ENCODE measurements at regions not wholly inside any gene's neighbourhood (a gene's known extent, or its start where the extent isn't known, plus 50 kb on each side); places are given as distances from the start of the nearest gene placed in this dataset.

DNA sequence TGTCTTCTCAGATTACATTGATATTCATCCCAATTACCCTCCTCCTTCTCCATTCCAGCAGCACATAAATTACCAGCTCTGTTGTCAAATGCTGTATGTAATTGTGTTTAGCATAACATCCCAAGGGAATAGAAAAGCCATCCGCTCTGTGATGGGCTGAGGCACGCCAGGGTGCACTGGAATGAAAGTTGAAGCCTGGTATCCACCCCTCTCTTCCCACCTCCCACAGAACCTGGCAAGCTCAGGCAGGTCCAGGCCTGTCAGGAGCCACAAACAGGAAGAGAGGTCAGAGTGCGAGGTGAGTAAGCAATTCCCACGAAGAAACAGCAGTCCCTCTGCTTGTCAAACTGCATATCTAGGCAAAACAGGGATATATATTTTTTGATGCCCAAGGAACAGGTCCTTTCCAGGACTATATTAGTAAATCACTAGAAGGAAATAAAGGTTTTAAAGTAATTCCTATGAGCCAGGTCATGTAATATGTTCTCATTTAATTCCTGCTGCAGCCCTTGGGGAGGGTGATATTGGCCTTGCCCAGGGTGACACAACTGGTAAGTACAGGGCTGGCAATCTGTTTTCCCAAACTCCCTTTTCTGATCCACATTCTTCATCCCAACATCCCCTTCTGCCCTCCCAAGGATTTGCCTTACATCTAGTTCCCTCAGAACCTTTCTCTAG is 155.6 kb upstream of the GHITM start:
- peak; percentile 85 for FAIRE-seq
- dilution Hi-C loops (cut with MboI; ENCODE audit: extremely low pct_ligation_motif_present, low sequenced_read_pairs), result no loop called here

DNA sequence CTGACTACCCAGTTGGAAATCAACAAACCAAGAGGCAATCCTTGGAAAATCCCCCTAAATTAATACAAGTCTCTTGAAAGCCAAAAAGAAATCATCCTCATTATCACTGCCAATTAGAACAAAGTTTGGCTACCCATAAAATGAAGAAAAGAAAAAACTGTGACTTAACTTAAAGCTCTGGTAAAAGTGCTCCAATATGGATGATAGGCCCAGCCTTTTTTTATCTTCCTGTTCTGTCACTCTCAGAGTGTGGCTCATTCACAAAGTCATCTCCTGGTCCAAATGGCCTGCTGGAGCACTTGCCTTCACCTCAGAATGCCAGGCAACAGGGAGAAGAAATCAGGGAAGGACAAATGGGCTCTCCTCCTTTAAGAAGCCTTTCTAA is 155.1 kb upstream of the GHITM start:
- DNase-seq (ENCODE audit: low read depth, low spot score), result no peak

More for the DNA sequence above, 155.6 kb upstream of the GHITM start:
- intact Hi-C loops (cut with micrococcal nuclease), result no loop called here
- TF ChIP-seq POLR2A (IDR thresholded peaks at IDR 0.05; ENCODE audit: low read depth, low read length) (no peak), FOS (IDR thresholded peaks at IDR 0.05; ENCODE audit: borderline replicate concordance, insufficient read depth, low read length) (peak; percentile 39), EZH2 (IDR thresholded peaks at IDR 0.05; ENCODE audit: borderline replicate concordance, low read depth, low read length, severe bottlenecking) (no peak), MYC (IDR thresholded peaks at IDR 0.05; ENCODE audit: low read depth, low read length) (no peak), JUN (IDR thresholded peaks at IDR 0.05; ENCODE audit: borderline replicate concordance, insufficient read depth, insufficient read length, low read depth) (no peak)
- TF ChIP-seq, protein P1, sequence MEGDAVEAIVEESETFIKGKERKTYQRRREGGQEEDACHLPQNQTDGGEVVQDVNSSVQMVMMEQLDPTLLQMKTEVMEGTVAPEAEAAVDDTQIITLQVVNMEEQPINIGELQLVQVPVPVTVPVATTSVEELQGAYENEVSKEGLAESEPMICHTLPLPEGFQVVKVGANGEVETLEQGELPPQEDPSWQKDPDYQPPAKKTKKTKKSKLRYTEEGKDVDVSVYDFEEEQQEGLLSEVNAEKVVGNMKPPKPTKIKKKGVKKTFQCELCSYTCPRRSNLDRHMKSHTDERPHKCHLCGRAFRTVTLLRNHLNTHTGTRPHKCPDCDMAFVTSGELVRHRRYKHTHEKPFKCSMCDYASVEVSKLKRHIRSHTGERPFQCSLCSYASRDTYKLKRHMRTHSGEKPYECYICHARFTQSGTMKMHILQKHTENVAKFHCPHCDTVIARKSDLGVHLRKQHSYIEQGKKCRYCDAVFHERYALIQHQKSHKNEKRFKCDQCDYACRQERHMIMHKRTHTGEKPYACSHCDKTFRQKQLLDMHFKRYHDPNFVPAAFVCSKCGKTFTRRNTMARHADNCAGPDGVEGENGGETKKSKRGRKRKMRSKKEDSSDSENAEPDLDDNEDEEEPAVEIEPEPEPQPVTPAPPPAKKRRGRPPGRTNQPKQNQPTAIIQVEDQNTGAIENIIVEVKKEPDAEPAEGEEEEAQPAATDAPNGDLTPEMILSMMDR (IDR thresholded peaks at IDR 0.05; ENCODE audit: extremely low read depth in 1 of 2, insufficient read depth in 1 of 2, low read depth in 1 of 2, low read length in 2 of 2), result no peak
- Histone ChIP-seq H3K36me3 (ENCODE audit: control insufficient read depth in 2 of 2, extremely low read depth in 1 of 2, insufficient read depth in 2 of 2, low read length in 2 of 2) (no peaks in the 10 kb centered on the region), H4K20me1 (replicated peaks; ENCODE audit: control insufficient read depth, extremely low read depth, insufficient read depth, low read length) (no peaks in the 10 kb centered on the region), H3K79me2 (ENCODE audit: control insufficient read depth, insufficient read depth, low read length) (no peaks in the 10 kb centered on the region), H3K27me3 (ENCODE audit: control insufficient read depth in 2 of 2, insufficient read depth in 2 of 2, low read length in 2 of 2) (no peaks in the 10 kb centered on the region), H3K9ac (replicated peaks; ENCODE audit: extremely low read depth, insufficient read depth, low read length) (no peak overlapping the region), H3K4me1 (ENCODE audit: control insufficient read depth, extremely low read depth, insufficient read depth, low read length) (peaks cover 11% of the 10 kb centered on the region), H3K4me3 (replicated peaks in 1 of 3; ENCODE audit: insufficient read depth in 1 of 3, low read depth in 1 of 3, low read length in 3 of 3) (no peak overlapping the region), H3K9me3 (replicated peaks; ENCODE audit: control insufficient read depth, insufficient read depth, low read length) (no peaks in the 10 kb centered on the region), H3K27ac (ENCODE audit: insufficient read depth, low read depth, low read length) (no peak overlapping the region), H3K4me2 (ENCODE audit: insufficient read depth, low read length) (no peak overlapping the region), H3K9me1 (replicated peaks; ENCODE audit: control insufficient read depth, extremely low read depth, insufficient read depth, low read length) (no peaks in the 10 kb centered on the region), H2AFZ (ENCODE audit: low read depth, low read length) (peak overlapping the region; percentile 9)
- POLR2A ChIA-PET, result no interaction called here
- CTCF ChIA-PET, result no interaction called here
- no TSS peak for BruUV-seq (replicated peaks)
- DNase-seq (ENCODE audit: low read depth, low spot score), result peak; percentile 64

More for the DNA sequence above, 155.1 kb upstream of the GHITM start:
- H3K9ac ChIP-seq (replicated peaks; ENCODE audit: extremely low read depth, insufficient read depth, low read length), result no peak overlapping the region
- ChIA-PET POLR2A (no interaction called here), CTCF (no interaction called here)
- no peaks in the 10 kb centered on the region for H3K9me1 ChIP-seq (replicated peaks; ENCODE audit: control insufficient read depth, extremely low read depth, insufficient read depth, low read length)
- no TSS peak for BruUV-seq (replicated peaks)
- no peaks in the 10 kb centered on the region for H3K79me2 ChIP-seq (ENCODE audit: control insufficient read depth, insufficient read depth, low read length)
- H3K4me3 ChIP-seq (replicated peaks in 1 of 3; ENCODE audit: insufficient read depth in 1 of 3, low read depth in 1 of 3, low read length in 3 of 3), result no peak overlapping the region
- dilution Hi-C loops (cut with MboI; ENCODE audit: extremely low pct_ligation_motif_present, low sequenced_read_pairs) (no loop called here), intact Hi-C loops (cut with micrococcal nuclease) (no loop called here)
- H3K4me2 ChIP-seq (ENCODE audit: insufficient read depth, low read length), result no peak overlapping the region
- TF ChIP-seq FOS (IDR thresholded peaks at IDR 0.05; ENCODE audit: borderline replicate concordance, insufficient read depth, low read length), result no peak
- TF ChIP-seq GATA2 (IDR thresholded peaks at IDR 0.05; ENCODE audit: insufficient read depth, insufficient read length, low read depth, low read length), result no peak
- no peak for TF ChIP-seq JUN (IDR thresholded peaks at IDR 0.05; ENCODE audit: borderline replicate concordance, insufficient read depth, insufficient read length, low read depth)
- TF ChIP-seq MYC (IDR thresholded peaks at IDR 0.05; ENCODE audit: low read depth, low read length), result no peak
- no peak for TF ChIP-seq POLR2AphosphoS5 (IDR thresholded peaks at IDR 0.05; ENCODE audit: insufficient read depth, low read depth, low read length)
- TF ChIP-seq POLR2A (IDR thresholded peaks at IDR 0.05; ENCODE audit: low read depth, low read length), result no peak
- TF ChIP-seq, protein P1 (IDR thresholded peaks at IDR 0.05; ENCODE audit: extremely low read depth in 1 of 2, insufficient read depth in 1 of 2, low read depth in 1 of 2, low read length in 2 of 2), result no peak
- TF ChIP-seq EZH2 (IDR thresholded peaks at IDR 0.05; ENCODE audit: borderline replicate concordance, low read depth, low read length, severe bottlenecking), result no peak
- TF ChIP-seq, protein P2, sequence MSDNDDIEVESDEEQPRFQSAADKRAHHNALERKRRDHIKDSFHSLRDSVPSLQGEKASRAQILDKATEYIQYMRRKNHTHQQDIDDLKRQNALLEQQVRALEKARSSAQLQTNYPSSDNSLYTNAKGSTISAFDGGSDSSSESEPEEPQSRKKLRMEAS (IDR thresholded peaks at IDR 0.05; ENCODE audit: insufficient read depth, insufficient read length), result no peak
- H2AFZ ChIP-seq (ENCODE audit: low read depth, low read length), result no peak overlapping the region
- no peak overlapping the region for H3K27ac ChIP-seq (ENCODE audit: insufficient read depth, low read depth, low read length)
- H3K9me3 ChIP-seq (replicated peaks; ENCODE audit: control insufficient read depth, insufficient read depth, low read length), result no peaks in the 10 kb centered on the region
- no peaks in the 10 kb centered on the region for H4K20me1 ChIP-seq (replicated peaks; ENCODE audit: control insufficient read depth, extremely low read depth, insufficient read depth, low read length)
- no peaks in the 10 kb centered on the region for H3K27me3 ChIP-seq (ENCODE audit: control insufficient read depth in 2 of 2, insufficient read depth in 2 of 2, low read length in 2 of 2)
- peaks cover 11% of the 10 kb centered on the region for H3K4me1 ChIP-seq (ENCODE audit: control insufficient read depth, extremely low read depth, insufficient read depth, low read length)
- no peaks in the 10 kb centered on the region for H3K36me3 ChIP-seq (ENCODE audit: control insufficient read depth in 2 of 2, extremely low read depth in 1 of 2, insufficient read depth in 2 of 2, low read length in 2 of 2)
- FAIRE-seq, result no peak

Measured in endothelial cell of umbilical vein (primary cell).